SH-SY5Y (cell line): ENCODE measurements at regions not wholly inside any gene's neighbourhood (a gene's known extent, or its start where the extent isn't known, plus 50 kb on each side); places are given as distances from the start of the nearest gene placed in this dataset.

Experiments used
- GATA2 ChIP-seq: IDR thresholded peaks from 2 replicates; pipeline ENCODE4 v1.6.1; 2011; ENCODE audit warnings: mild to moderate bottlenecking, low read depth, low read length
- GATA3 ChIP-seq: IDR thresholded peaks from 2 replicates; pipeline ENCODE4 v1.6.1; 2011; ENCODE audit warnings: low read depth, mild to moderate bottlenecking, low read length, moderate library complexity

GRCh38 chr5:118533923-118534322 lies 454.4 kb downstream of the DTWD2 start:
- TF ChIP-seq GATA2 (no peak), GATA3 (no peak)
